Globus pallidus (tissue), 1 donor: ENCODE measurements at regions not wholly inside any gene's neighbourhood (a gene's known extent, or its start where the extent isn't known, plus 50 kb on each side); places are given as distances from the start of the nearest gene placed in this dataset.

Experiments used
- DNase-seq: peaks from one replicate; pipeline ENCODE4 v3.0.0-alpha.2; 2015; ENCODE audit warnings: low spot score

DNA sequence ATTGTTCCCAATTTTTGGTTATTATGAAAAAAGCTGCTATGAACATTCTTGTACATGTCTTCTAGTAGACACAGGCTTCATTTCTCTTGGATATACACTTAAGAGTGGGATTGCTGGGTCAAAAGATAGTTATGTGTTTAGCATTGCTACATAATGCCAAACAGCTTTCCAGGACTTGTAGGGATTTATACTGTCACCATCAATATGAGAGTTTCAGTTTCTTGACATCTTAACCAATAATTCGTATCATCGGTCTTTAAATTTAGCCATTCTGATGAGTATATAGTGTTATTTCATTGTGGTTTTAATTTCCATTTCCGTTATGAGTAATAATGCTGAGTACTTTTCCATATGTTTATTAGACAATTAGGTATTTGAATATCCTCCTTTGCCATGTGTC, 190.3 kb upstream of the PFN2 start:
- DNase-seq, result no peak

DNA sequence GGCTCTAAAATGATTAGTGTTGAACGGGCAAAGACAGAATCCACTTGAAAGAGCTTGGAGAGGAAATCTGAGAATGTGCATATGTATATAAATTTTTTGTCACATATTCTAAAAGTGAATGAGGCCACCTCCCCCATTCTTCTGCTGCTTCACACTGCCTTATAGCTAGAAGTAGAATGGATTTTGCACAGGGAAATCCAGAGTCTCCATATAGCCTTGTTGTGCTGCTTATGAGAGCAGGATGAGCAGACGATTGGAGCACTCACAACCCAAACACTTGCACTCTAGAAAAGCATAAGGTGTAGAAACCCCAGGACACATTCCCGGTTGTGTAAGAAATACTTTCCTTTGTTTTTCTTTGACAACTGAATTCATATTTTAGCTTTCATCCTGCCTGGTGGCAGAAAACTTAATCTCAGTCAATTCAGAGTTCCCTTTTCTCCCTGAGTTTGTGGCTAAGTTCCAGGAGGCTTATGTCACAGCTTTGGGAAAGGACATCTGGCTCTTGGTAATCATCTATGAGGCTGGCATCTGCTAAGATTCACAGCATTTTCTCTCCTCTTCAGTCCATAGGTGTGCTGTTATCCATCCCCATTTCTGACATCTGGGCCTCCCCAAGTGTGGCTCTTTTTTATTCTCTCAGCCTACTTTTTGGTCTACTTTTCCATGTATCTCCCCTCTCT, 188.4 kb upstream of the PFN2 start:
- DNase-seq, result no peak

DNA sequence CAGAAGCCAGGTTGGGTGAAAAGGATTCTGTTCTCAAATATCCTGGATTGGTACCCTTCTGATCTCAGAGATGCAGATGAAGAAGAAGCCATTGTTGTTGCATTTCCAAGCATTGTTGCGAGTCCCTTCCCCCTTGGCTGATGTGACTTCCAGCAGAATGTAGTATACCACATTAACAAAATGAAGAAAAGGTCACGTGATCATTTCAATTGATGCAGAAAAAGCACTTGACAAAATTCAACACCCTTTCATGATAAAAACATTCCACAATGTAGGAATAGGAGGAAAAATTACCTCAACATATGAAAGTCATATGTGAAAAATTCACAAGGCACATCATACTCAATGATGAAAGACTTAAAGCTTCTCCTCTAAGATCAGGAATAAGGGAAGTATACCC, 181.9 kb upstream of the PFN2 start:
- no peak for DNase-seq

DNA sequence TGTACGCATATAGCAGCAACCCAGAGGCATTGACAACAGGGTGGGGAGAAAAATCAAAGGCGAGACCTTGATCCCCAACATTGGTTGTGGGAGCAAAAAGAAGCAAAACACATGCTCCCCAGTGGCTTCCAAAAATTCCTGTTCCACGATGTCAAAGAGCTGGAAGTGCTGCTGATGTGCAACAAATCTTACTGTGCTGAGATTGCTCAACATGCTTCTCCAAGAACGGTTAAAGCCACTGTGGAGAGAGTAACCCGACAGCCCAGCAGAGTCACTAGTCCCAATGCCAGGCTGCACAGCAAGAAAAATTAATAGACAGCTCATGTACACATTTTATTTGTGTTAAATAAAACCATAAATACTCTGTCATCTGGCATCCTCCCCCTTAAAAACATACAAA, 179.9 kb upstream of the PFN2 start:
- DNase-seq, result no peak

DNA sequence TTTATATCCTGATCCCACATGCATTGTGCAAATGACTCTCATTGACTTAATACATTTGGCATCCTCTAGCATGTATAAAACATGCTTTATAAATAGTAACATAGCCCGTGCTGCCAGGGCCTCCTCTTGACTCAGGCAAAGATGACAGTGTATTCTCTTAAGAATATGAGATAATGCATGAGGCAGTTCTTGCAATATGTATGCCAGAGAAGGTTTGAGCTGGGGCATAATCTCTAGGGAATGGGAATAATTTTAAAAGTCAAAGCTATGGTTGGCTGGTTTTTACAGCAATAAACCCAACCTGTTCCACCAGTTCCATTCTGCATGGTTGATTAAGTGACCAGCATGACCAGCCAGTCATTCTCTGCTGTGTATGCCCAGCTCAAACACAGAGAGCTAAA, 179.0 kb upstream of the PFN2 start:
- DNase-seq, result no peak

DNA sequence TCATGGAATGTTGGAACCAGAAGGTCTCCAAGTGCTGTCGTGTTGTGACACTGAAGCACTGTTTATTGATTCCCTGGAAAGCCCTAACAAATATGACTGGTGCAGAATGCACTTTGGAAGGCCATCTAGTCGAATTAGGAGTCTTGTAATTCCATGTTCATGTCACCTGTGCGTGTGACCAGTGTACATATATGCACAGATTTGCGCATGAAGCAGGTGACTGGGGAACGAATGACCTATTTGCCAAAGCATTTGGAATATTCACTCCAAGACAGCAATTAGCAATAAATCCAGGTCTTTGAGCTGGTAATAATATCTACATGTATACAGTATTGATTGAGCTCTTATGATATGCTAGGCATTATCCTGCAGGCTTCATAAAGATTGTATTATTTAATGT, 177.5 kb upstream of the PFN2 start:
- no peak for DNase-seq

DNA sequence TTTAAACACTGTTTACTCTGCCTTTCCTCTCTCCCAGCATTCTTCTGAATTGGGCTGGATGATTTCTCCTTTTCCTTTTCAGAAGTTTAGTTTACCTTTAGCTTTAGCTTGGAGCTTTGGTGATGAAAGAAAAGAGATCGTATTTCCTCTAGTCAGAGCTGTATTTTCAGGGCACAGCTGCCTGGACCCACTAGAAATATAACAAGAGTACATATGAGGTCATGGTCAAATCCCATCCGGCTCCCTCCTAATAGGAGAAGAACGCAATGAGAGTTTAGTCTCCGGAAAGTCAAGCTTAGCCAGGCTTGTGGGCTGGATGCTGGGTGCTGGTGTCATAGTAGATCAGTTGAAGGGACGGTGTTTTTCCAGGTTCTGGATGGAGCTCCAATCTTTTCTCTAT, 177.1 kb upstream of the PFN2 start:
- DNase-seq, result no peak

DNA sequence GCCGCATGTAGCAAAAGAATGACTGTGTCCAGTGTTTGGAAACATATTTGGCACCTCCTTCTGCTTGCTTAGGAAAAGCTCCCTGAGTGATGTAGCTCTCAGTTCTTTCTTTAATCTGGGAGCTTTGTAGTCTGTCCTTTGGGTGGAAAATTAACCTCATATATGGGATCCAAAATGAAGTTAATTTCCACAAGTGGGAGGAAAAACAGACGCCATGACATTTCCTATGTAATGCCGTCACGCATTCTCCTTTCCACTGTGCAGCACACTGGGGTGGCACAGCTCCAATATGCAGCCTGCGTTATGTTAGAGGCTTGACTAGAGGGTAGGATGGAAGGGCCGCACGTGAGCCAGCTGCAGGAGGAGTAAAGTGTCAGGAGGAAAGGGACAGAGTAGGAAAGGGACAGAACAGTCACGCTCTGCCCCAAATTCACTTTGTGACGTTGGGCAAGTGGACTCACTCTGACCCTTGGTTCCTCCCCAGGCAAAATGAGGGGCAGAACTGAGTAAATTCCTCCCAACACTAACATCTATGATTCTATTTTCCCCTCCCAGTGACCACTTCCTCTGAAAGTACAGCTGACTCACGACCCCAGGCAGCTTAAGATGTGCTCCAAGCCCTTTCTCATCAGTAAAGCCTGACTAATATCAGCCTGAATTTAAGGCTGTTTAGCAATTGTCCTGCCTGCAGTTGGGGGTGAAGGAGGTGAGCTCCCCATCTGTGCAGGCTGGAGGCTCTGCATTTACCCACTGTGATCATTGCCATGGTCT, 176.5 kb upstream of the PFN2 start:
- no peak for DNase-seq

DNA sequence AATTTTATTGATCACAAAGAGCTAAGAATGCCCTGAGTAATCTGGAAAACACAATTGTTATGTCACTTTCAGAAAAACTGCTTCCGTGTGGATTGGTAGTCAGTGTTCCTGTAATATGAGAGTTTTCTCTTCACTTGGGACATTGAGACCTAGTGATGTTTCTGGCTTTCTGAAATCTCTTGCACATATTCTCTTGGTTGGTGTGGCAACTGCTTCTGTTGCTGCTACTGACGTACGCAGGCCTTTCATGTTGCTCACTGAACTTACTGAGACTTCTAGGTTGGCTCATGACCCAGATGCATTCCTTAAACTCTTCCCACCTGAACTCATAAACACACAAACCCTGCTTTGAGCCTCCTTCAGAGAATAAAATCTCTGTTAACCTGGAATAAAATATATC, 175.0 kb upstream of the PFN2 start:
- no peak for DNase-seq

DNA sequence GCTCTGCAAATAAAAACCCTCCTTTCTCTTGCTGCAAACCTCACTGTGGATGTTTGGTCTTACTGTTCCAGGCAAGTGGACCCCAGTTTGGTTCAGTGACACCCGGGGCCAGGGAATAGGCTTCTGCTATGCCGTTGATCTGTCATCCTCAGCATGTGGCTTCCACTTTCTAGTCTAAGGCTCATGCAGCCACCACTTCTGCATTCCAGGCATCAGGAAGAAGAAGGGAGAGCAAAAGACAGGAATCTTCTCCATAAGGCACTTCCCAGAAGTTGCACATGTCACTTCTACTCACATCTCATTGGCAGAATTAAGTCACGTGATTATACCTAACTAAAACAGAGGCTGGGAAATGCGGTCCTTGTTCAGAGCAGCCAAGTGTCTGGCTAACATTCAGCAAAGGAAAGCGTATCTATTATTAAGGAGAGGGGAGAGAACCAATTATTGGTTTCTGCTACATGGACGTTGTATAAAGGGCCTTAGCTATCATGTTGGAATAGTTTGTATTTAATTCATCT, 173.6 kb upstream of the PFN2 start:
- DNase-seq, result no peak

DNA sequence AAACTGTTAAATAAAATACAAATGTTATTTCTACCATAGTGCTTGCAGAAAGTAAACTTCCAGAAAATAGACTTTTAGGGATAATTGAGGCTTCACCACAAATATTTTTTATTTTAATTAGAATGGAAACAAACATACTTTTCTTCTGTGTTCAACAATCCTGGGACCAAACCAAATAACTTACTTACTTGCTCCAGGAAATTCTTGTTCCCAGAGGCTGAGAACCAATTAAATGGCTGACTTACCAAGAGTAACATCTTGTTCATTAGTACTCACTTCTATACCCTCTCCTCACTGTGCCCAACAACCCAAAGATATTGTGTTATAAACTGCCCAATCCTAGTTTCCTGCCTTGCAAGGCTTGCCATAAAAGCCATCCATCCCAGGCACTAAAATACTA, 172.2 kb upstream of the PFN2 start:
- DNase-seq, result no peak

DNA sequence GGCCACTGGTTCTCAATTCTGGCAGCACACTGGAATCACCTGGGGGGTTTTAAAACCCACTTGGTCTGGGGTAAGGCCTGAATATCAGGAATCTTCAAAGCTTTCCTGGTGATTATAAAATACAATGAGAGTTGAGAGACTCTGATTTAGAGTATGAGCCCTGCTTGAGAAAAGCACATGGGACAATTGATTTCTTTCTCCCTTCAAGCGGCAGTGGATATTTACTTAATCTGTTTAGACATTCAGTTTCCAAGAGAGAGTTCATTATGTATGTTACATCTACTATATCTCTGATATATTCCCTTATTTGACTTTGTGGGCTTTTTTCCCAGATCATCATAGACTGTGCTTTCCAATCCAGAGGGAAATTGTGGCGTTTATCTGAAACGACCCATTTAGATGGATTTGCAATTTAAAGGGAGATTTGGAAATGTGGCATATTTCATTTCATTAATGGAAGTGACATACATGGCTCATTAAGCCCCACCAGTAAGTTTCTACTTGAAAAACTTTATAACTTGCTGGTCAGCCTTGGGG, 171.2 kb upstream of the PFN2 start:
- DNase-seq, result no peak

DNA sequence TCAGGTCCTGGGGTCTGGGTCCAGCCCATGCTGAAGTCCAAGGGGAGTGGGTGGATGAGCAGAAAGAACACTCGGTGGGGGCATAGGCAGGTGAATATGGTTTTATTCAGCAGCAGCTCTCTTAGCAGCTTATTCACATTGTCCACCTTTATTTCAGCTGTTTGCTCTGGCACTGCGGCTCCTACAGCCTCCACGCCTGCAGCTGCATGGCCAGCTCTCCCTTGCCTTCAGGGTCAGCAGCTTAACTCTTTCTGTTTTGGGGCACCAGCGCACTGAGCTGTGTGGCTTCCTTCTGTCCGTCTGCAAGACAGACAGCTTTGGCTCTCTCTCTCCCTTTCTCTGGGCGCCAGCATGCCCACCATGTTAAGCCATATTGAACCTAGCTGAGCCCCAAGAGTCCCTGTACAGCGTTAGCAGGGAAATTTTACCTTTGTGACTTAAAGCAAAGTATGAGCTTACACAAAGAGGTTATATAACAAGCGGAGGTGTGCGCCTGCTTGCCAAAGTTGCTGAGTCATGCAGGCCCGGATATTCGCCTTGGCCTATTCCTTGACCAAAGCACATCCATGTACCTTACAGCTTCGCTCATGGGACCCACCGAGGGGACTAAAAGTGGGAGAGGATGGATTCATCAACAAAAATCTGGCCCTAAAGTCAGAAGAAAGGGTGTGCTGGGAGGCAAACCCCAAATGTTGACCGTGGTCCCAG, 170.1 kb upstream of the PFN2 start:
- DNase-seq, result no peak

DNA sequence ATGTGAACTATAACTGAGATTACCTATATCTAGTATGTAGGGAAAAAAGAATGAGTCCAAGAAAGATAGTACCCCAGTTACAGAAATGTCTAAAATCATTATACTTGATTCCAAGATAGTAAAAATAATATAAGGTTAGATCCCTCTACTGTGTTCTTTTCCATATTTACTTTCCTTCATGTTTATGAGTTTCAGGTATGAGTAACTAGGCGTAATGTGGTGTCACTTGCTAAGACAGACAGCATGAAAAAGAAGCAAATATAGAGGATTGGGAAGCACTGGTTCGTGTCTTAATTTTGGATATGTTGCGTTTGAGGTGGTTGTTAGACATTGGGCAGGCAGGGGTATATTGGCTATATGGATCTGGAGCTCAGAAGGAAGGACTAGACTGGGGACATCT, 168.1 kb upstream of the PFN2 start:
- DNase-seq, result no peak

DNA sequence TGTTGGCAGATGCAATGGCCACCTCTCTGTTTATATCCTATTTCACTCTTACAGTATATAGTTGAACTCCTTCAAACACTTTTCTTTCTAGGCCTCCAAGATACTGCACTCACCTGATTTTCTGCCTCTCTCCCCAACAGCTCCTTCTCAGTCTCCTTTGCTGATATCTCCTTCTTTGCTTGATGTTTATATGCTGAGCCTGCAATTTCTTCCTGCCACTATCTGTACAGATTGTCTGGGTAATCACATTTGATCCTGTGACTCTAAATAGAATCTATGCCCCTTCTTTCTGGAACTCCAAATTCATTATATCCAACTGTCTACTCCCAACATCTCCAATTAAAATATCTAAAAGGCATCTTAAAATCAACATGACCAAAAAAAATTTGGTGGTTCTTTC, 165.5 kb upstream of the PFN2 start:
- DNase-seq, result no peak

DNA sequence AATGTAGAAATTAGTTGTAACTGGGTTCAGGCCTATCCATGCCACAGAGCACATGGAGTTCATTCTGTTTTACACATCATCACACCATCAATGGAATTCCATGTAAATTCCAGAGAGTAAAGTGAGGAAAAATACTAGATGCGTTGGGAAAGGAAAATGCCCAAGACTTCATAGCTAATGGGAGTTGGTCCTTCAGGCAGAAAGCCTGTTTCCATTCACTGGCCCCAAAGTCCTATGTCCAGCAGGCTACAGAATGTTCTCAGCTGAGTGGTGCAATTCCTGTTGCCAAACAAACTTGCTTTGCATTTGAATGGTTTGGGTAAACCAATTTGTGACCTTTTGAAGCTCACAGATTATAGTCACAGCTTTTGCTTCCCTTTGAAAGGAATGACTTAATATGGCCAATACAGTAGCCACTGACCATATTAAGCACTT, 164.6 kb upstream of the PFN2 start:
- no peak for DNase-seq

DNA sequence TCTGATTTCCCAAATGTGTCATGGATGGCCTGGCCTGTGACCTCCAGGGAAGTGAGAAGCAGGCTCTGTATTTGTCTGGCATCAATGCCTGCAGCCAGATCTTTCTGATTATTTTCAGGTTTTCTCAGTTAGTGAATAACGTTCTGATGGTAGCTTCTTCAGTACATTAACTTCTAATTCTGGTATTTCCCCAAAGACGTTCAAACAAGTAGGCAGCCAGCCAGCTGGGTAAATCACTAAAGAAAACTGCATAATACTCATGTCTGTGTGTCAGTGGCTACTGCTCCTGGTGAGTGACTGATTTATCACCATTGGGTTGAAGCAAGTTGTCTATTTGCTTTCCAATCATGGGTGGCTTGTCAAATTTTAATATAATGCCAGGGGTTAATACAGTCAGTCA, 162.6 kb upstream of the PFN2 start:
- no peak for DNase-seq

DNA sequence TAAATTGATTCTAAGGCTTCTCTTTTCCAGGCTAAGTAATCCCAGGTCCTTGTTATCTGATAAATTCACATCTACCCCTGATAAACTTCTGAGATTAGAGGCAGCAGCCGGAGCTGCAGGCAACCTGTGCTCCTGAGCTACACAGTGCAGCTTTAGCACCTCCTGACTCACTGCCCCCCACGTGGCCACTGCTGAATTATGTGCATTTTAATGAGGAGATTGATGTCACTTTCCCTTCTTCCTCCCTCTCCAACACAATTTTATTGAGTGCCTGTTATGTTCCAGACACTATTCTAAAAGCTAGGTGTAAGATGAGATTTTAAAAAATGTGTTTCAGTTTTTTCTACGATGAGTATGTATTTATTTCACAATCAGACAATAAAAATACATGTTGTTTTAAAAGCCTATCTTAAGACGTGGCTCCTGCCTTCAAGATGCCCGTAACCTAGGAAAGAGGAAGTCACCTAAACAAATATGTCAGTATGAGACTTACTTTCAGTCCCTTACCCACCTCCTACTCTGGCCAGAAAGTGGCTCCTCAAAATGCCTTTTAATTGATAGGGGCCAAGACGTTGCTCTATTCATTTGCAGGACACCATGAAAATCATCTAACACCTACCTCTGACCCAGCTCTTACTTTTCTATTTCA, 161.5 kb upstream of the PFN2 start:
- DNase-seq, result no peak

DNA sequence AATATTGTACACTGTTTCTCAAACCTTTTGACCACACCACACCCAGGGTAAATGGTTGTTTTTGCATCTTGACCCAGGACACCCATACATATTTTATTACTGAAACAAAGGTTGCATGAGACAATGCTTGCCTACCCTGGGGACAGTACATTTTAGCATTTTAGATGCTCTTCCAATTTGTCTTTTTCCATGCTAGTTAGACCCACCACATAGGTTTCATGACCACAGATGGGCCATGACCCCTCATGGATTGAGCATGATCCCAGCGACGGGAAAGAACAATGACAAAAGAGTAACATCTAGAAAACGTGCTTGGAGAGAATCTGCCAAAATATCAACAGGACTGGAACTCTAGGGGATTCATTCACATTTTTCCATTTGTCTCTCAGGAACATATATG, 161.0 kb upstream of the PFN2 start:
- no peak for DNase-seq

DNA sequence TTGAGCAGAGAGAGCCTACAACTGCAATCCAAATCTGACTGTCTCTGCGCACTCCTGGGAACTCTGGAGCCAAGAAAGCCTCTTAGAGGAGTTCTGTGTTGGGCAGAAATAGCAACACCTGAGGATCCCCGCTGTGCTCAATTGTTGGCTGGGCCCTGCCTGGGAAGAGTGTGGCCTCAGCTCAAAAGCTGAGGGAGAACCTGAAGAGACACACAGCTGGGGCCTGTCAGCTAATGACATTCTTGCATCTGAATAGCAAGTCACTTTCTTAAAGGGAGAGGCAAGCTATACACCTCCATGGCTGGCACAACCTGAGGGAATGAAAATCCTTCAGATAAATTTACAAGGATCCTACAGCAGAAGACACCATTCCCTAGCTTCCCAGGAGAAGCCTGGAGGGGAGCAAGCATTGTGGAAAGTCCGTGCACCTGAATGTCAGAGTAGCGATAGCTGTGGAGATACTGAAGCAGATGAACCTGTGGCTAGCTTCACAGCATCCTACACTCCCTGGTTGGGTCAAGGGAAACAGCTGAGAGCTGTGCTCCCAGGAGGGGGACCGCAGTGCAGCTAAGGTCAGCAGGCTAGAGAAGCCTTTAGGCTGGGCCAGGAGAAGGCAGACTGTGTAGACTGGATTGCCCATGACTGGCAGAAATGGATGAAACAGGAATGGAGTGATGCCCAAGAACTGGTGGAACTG, 159.9 kb upstream of the PFN2 start:
- no peak for DNase-seq

DNA sequence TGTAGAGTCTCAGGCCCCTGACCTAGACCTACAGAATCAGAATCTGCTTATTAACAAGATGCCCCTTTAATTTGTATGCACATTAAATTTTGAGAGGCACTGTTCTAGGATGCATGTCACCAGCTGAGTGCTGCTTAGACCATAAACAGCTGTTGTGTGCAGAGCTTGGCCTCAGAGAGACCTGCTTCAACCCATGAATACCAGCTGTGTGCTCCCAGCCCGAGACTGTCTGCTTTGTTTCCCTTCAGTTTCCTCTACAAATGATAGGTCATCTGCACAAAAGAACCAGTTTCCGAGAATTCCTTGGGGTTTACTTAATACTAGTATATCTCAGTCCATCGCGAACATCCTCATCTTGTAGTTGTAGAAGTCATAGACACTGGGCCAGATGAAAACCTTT, 158.5 kb upstream of the PFN2 start:
- peak; percentile 22 for DNase-seq

DNA sequence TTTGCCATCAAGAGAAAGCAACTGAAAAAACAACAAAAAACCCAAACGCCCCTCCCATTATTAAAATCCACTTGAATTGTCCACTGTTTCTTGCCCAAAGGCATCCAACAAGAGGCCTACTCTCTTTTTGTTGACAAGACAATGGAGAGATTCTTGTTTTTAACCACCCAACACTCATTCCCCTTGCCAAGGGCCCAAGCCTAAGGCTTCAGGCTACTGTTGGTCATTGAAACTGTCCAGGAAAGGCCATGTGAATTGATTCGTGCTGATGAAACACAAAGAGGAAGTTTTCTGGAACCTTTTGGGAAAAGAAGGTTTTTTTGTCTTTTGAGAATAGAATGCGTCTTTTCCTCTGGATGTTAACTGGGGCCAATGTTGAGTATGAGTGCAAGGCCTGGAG, 157.4 kb upstream of the PFN2 start:
- DNase-seq, result peak; percentile 86
